CD4-positive, alpha-beta T cell treated with Interleukin-17A for 1 hour (primary cell): ENCODE measurements at regions not wholly inside any gene's neighbourhood (a gene's known extent, or its start where the extent isn't known, plus 50 kb on each side); places are given as distances from the start of the nearest gene placed in this dataset.
"Not testable (repeated sequence)": the region's sequence is repeated elsewhere in the genome, so short reads cannot be mapped to it uniquely, and the experiment has no call there.

Experiments used
- DNase-seq: peaks from one replicate; pipeline ENCODE4 v3.0.0-alpha.2; 2020

GRCh38 chr14:37712976-37713431 is 117.6 kb downstream of the TTC6 start:
- no peak for DNase-seq

- no peak for DNase-seq
Observed at GRCh38 chr14:37720131-37720530, 124.7 kb downstream of the TTC6 start.

GRCh38 chr14:37721976-37722659 is 126.7 kb downstream of the TTC6 start:
- no peak for DNase-seq

GRCh38 chr14:37723515-37723914 is 128.1 kb downstream of the TTC6 start:
- no peak for DNase-seq

GRCh38 chr14:37726708-37727107 is 131.3 kb downstream of the TTC6 start:
- no peak for DNase-seq

GRCh38 chr14:37729218-37729617 is 133.8 kb downstream of the TTC6 start:
- DNase-seq, result no peak

- no peak for DNase-seq
Observed at GRCh38 chr14:37731094-37731493, 135.7 kb downstream of the TTC6 start.

- DNase-seq, result no peak
Observed at GRCh38 chr14:37745657-37746056, 150.2 kb downstream of the TTC6 start.

GRCh38 chr14:37746140-37746832 is 150.9 kb downstream of the TTC6 start:
- DNase-seq, result no peak

GRCh38 chr14:37753459-37753858 is 158.0 kb downstream of the TTC6 start:
- DNase-seq, result no peak

- DNase-seq, result not testable (repeated sequence)
Observed at GRCh38 chr14:37760275-37760674, 164.8 kb downstream of the TTC6 start.

GRCh38 chr14:37763266-37763665 is 167.8 kb downstream of the TTC6 start:
- no peak for DNase-seq

- DNase-seq, result not testable (repeated sequence)
Observed at GRCh38 chr14:37772283-37772682, 176.9 kb downstream of the TTC6 start.

- no peak for DNase-seq
Observed at GRCh38 chr14:37776791-37777499, 181.5 kb downstream of the TTC6 start.

GRCh38 chr14:37778135-37778943 is 182.9 kb downstream of the TTC6 start:
- no peak for DNase-seq

- no peak for DNase-seq
Observed at GRCh38 chr14:37779480-37779879, 184.1 kb downstream of the TTC6 start.

GRCh38 chr14:37780731-37781130 is 185.3 kb downstream of the TTC6 start:
- not testable (repeated sequence) for DNase-seq

GRCh38 chr14:37784203-37784826 is 188.9 kb downstream of the TTC6 start:
- DNase-seq, result not testable (repeated sequence)

GRCh38 chr14:37784827-37785223 is 189.4 kb downstream of the TTC6 start:
- DNase-seq, result not testable (repeated sequence)

- not testable (repeated sequence) for DNase-seq
Observed at GRCh38 chr14:37785298-37785697, 189.9 kb downstream of the TTC6 start.

- DNase-seq, result not testable (repeated sequence)
Observed at GRCh38 chr14:37786114-37786625, 190.7 kb downstream of the TTC6 start.

GRCh38 chr14:37787879-37788494 is 192.6 kb downstream of the TTC6 start:
- DNase-seq, result no peak
